NCI-H2196 treated with DMSO at 0.1 percent for 48 hours (cell line): ENCODE measurements at regions not wholly inside any gene's neighbourhood (a gene's known extent, or its start where the extent isn't known, plus 50 kb on each side); places are given as distances from the start of the nearest gene placed in this dataset.
"Not testable (repeated sequence)": the region's sequence is repeated elsewhere in the genome, so short reads cannot be mapped to it uniquely, and the experiment has no call there.

Source experiments
- DNase-seq: peaks from one replicate; lab custom pipeline; 2025; ENCODE audit not compliant: unreplicated experiment; lab: John Stamatoyannopoulos, UW

- DNase-seq, result no peak
Observed at GRCh38 chr7:25436413-25436812, 208.1 kb upstream of the NPVF start.

GRCh38 chr7:25437308-25437707 lies 209.0 kb upstream of the NPVF start:
- no peak for DNase-seq

- DNase-seq, result no peak
Observed at GRCh38 chr7:25444991-25445390, 216.7 kb upstream of the NPVF start.

- DNase-seq, result no peak
Observed at GRCh38 chr7:25448301-25448700, 220.0 kb upstream of the NPVF start.

- DNase-seq, result no peak
Observed at GRCh38 chr7:25454020-25454419, 225.7 kb upstream of the NPVF start.

GRCh38 chr7:25454562-25455041 lies 226.3 kb upstream of the NPVF start:
- DNase-seq, result no peak

GRCh38 chr7:25455683-25456251 lies 227.5 kb upstream of the NPVF start:
- no peak for DNase-seq

- no peak for DNase-seq
Observed at GRCh38 chr7:25456467-25457171, 228.3 kb upstream of the NPVF start.

GRCh38 chr7:25459057-25459456 lies 230.8 kb upstream of the NPVF start:
- DNase-seq, result no peak

GRCh38 chr7:25460433-25460832 lies 232.1 kb upstream of the NPVF start:
- no peak for DNase-seq

- no peak for DNase-seq
Observed at GRCh38 chr7:25469669-25470068, 241.4 kb upstream of the NPVF start.

- DNase-seq, result no peak
Observed at GRCh38 chr7:25476863-25477499, 248.7 kb upstream of the NPVF start.

- DNase-seq, result not testable (repeated sequence)
Observed at GRCh38 chr7:25478221-25478620, 249.9 kb upstream of the NPVF start.

GRCh38 chr7:25478925-25479324 lies 250.6 kb upstream of the NPVF start:
- DNase-seq, result no peak

GRCh38 chr7:25481891-25482290 lies 253.6 kb upstream of the NPVF start:
- no peak for DNase-seq

- DNase-seq, result no peak
Observed at GRCh38 chr7:25482631-25483030, 254.3 kb upstream of the NPVF start.

- no peak for DNase-seq
Observed at GRCh38 chr7:25485026-25485425, 256.7 kb upstream of the NPVF start.

GRCh38 chr7:25486656-25487055 lies 258.4 kb upstream of the NPVF start:
- DNase-seq, result no peak

GRCh38 chr7:25493805-25494366 lies 265.6 kb upstream of the NPVF start:
- no peak for DNase-seq

GRCh38 chr7:25494896-25495295 lies 266.6 kb upstream of the NPVF start:
- DNase-seq, result no peak

GRCh38 chr7:25495342-25496250 lies 267.3 kb upstream of the NPVF start:
- DNase-seq, result no peak
